ENCODE measurements at regions not wholly inside any gene's neighbourhood (a gene's known extent, or its start where the extent isn't known, plus 50 kb on each side); places are given as distances from the start of the nearest gene placed in this dataset.

GRCh38 chr14:46596236-46596635 lies 55.3 kb downstream of the RPL10L start:
- Histone ChIP-seq H3K4me1 (no peaks in the 10 kb centered on the region), H3K36me3 (no peaks in the 10 kb centered on the region), H3K27me3 (no peaks in the 10 kb centered on the region), H3K4me3 (no peak overlapping the region), H3K9me3 (no peaks in the 10 kb centered on the region), H3K27ac (no peak overlapping the region)
- TF ChIP-seq CTCF (IDR thresholded peaks at IDR 0.05), result no peak
- no peak for TF ChIP-seq POLR2A (IDR thresholded peaks at IDR 0.05)
- DNase-seq, result no peak

GRCh38 chr14:46582826-46583225 lies 68.8 kb downstream of the RPL10L start:
- no peak overlapping the region for H3K27ac ChIP-seq
- no peaks in the 10 kb centered on the region for H3K4me1 ChIP-seq
- H3K36me3 ChIP-seq, result no peaks in the 10 kb centered on the region
- H3K4me3 ChIP-seq, result no peak overlapping the region
- H3K9me3 ChIP-seq, result no peaks in the 10 kb centered on the region
- TF ChIP-seq CTCF (IDR thresholded peaks at IDR 0.05) (no peak), POLR2A (IDR thresholded peaks at IDR 0.05) (no peak)
- H3K27me3 ChIP-seq, result no peaks in the 10 kb centered on the region
- no peak for DNase-seq

- TF ChIP-seq POLR2A (IDR thresholded peaks at IDR 0.05) (no peak), CTCF (IDR thresholded peaks at IDR 0.05) (peak in 4 of 6 experiments; percentile 29 to 68 (median 62))
- no peak for DNase-seq
- Histone ChIP-seq H3K27ac (no peak overlapping the region), H3K27me3 (no peaks in the 10 kb centered on the region), H3K36me3 (no peaks in the 10 kb centered on the region), H3K4me1 (no peaks in the 10 kb centered on the region), H3K9me3 (no peaks in the 10 kb centered on the region), H3K4me3 (no peak overlapping the region)
These were observed 70.4 kb downstream of the RPL10L start for GRCh38 chr14:46581036-46581671.

- H3K27me3 ChIP-seq, result peaks cover 0 to 5% of the 10 kb centered on the region in 2 donors
- no peak overlapping the region for H3K4me3 ChIP-seq
- no peak for TF ChIP-seq POLR2A (IDR thresholded peaks at IDR 0.05)
- no peak for TF ChIP-seq CTCF (IDR thresholded peaks at IDR 0.05)
- DNase-seq, result no peak
- H3K4me1 ChIP-seq, result no peaks in the 10 kb centered on the region
- H3K9me3 ChIP-seq, result no peaks in the 10 kb centered on the region
- no peak overlapping the region for H3K27ac ChIP-seq
- H3K36me3 ChIP-seq, result no peaks in the 10 kb centered on the region
These were observed 76.6 kb downstream of the RPL10L start for GRCh38 chr14:46574978-46575375.

- Histone ChIP-seq H3K4me1 (no peaks in the 10 kb centered on the region), H3K27me3 (peaks cover 0 to 5% of the 10 kb centered on the region in 2 donors), H3K27ac (no peak overlapping the region), H3K9me3 (no peaks in the 10 kb centered on the region), H3K4me3 (no peak overlapping the region), H3K36me3 (no peaks in the 10 kb centered on the region)
- DNase-seq, result no peak
- no peak for TF ChIP-seq CTCF (IDR thresholded peaks at IDR 0.05)
- TF ChIP-seq POLR2A (IDR thresholded peaks at IDR 0.05), result no peak
These were observed 77.2 kb downstream of the RPL10L start for GRCh38 chr14:46574221-46574977.

All from Peyer's patch (tissue), 4 donors.